Activated CD4-positive, alpha-beta T cell treated with anti-CD3 and anti-CD28 coated beads, Interleukin-2, amount 10 ng/mL, durations not matched to agents 24 days and 14 days (primary cell): ENCODE measurements at regions not wholly inside any gene's neighbourhood (a gene's known extent, or its start where the extent isn't known, plus 50 kb on each side); places are given as distances from the start of the nearest gene placed in this dataset.
"Not testable (repeated sequence)": the region's sequence is repeated elsewhere in the genome, so short reads cannot be mapped to it uniquely, and the experiment has no call there.

ENCODE experiments used
- DNase-seq: peaks from one replicate; pipeline ENCODE4 v3.0.0; 2022
- H3K27ac Mint-ChIP-seq: one replicate; pipeline ENCODE4 v1.8.0; 2022; ENCODE audit warnings: mild to moderate bottlenecking, mixed read lengths
- H3K27me3 Mint-ChIP-seq: one replicate; pipeline ENCODE4 v1.8.0; 2022; ENCODE audit warnings: mixed read lengths
- H3K36me3 Mint-ChIP-seq: one replicate; pipeline ENCODE4 v1.8.0; 2022; ENCODE audit warnings: low read depth, mild to moderate bottlenecking, mixed read lengths
- H3K4me1 Mint-ChIP-seq: one replicate; pipeline ENCODE4 v1.8.0; 2021; ENCODE audit warnings: mixed read lengths
- H3K4me3 Mint-ChIP-seq: one replicate; pipeline ENCODE4 v1.8.0; 2022; ENCODE audit warnings: mild to moderate bottlenecking, moderate library complexity, mixed read lengths
- H3K9me3 Mint-ChIP-seq: one replicate; pipeline ENCODE4 v1.8.0; 2021; ENCODE audit warnings: mixed read lengths
- intact Hi-C: fragments of 100-400 bp; cut with micrococcal nuclease; formaldehyde crosslinking; loops from one replicate; pipeline ENCODE4 v1.15.1; 2023

DNA sequence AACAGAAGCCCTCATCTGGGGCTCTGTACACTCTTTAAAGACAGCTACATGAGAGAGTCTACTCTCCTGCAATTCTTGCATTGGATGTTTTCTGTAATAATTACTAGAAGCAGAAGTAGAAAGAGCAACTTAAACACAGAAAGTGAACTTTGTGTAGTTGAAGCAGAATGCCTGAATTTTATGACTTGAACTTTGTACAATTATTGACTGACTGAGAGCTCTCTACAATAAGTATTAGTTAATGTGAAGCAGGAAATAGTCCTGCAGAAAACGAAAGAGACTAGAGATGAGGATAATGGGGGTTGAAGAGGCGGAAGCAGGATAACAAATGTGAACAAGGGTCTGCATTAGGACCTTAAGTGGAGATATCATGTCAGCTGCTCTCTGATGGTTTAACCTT lies 79.2 kb upstream of the STK39 start:
- Mint-ChIP-seq H3K4me3 (no peak overlapping the region), H3K27me3 (peaks cover 12% of the 10 kb centered on the region), H3K4me1 (peaks cover 6% of the 10 kb centered on the region), H3K27ac (no peak overlapping the region), H3K9me3 (peaks cover 34% of the 10 kb centered on the region), H3K36me3 (peaks cover 2% of the 10 kb centered on the region)
- DNase-seq: no peak
- intact Hi-C loops: no loop called here

DNA sequence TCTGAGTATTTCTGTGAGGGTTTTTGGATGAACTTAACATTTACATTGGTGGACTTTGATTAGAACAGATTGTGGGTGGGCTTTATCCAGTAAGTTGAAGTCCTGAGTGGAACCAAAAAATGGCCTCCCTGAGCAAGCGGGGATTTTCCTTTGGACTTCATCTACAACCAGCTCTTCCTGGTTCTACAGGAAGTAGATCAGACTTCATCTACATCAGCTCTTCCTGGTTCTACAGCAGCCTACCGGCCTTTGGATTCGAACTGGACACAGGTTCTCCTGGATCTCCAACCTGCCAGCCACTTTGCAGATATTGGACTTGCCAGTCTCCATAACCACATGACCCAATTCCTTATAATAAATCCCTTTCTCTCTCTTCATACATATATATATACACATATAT lies 79.9 kb upstream of the STK39 start:
- H3K36me3 Mint-ChIP-seq: peaks cover 2% of the 10 kb centered on the region
- intact Hi-C loops: no loop called here
- H3K4me1 Mint-ChIP-seq: peaks cover 4% of the 10 kb centered on the region
- H3K4me3 Mint-ChIP-seq: no peak overlapping the region
- DNase-seq: no peak
- H3K9me3 Mint-ChIP-seq: peaks cover 34% of the 10 kb centered on the region
- H3K27ac Mint-ChIP-seq: no peak overlapping the region
- peaks cover 10% of the 10 kb centered on the region for H3K27me3 Mint-ChIP-seq

DNA sequence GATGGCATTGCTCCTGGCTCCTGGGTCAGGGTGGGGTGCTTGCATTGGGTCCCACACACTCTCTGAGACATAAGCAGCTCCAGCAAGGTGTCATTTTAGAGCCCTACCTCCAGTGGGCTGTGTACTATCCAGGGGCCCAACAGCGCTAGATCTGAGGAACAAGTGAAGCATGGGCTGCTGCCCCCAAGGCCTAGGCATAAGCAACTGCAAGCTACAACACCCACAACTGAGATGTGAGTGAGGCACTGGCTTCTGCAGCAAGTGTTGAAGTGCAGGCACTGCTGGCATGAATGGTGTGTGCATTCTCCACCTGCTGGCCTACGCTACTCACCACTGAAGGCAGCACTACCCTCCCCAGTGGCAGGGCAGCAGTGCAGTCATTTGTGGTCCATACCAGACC lies 81.0 kb upstream of the STK39 start:
- Mint-ChIP-seq H3K4me1 (peaks cover 4% of the 10 kb centered on the region), H3K4me3 (no peak overlapping the region), H3K27me3 (peaks cover 4% of the 10 kb centered on the region), H3K9me3 (peaks cover 34% of the 10 kb centered on the region), H3K36me3 (peaks cover 2% of the 10 kb centered on the region), H3K27ac (no peak overlapping the region)
- DNase-seq: no peak
- intact Hi-C loops: no loop called here

DNA sequence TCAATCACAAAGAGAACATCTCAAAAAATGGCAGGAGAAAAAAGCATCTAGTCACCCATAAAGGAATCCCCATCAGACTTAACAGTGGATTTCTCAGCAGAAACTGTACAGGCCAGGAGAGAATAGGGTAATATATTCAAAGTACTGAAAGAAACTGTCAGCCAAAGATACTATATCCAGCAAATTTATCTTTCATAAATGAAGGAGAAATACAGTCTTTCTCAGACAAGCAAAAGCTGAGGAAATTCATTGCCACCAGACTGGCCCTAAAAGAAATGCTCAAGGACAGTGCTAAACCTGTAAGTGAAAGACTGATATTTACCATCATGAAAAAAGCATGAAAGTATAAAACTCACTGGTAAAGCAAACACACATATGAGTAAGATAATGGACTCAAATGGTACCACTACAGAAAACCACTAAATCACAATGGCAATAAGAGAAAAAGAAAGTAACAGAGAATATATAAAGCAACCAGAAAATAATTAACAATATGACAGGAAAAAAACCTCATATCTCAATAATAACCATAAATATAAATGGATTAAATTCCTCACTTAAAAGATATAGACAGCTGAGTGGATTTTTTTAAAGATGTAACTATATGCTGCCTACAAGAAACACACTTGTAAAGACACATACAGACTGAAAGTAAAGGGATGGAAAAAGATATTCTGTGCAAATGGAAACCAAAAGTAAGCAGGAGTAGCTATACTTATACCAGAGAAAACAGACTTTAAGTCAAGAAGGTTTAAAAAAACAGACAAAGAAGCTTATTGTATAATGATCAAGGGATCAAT lies 83.4 kb upstream of the STK39 start:
- Mint-ChIP-seq H3K4me1 (peaks cover 4% of the 10 kb centered on the region), H3K9me3 (peaks cover 30% of the 10 kb centered on the region), H3K36me3 (peaks cover 2% of the 10 kb centered on the region), H3K27ac (peak overlapping the region; percentile 2), H3K4me3 (no peak overlapping the region), H3K27me3 (no peaks in the 10 kb centered on the region)
- intact Hi-C loops: loop anchor here (5.0 to 10.0 kb wide), 2 partner anchors 84 to 166 kb away; partner anchors contain the start of gene STK39
- no peak for DNase-seq

DNA sequence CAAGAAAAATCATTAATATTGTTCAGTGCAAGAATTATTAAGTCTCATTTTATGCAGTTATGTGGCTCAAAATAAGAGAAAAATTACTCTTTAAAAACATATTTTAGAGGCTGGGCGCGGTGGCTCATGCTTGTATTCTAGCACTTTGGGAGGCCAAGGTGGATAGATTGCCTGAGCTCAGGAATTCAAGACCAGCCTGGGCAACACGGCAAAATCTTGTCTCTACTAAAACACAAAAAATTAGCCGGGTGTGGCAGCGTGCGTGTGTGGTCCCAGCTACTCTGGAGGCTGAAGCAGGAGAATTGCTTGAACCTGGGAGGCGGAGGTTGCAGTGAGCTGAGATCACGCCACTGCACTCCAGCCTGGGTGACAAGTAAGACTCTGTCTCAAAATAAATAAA lies 87.9 kb upstream of the STK39 start:
- not testable (repeated sequence) for H3K36me3 Mint-ChIP-seq, H3K27ac Mint-ChIP-seq, H3K4me3 Mint-ChIP-seq, DNase-seq, H3K27me3 Mint-ChIP-seq
- Mint-ChIP-seq H3K4me1 (peaks cover 10% of the 10 kb centered on the region), H3K9me3 (peaks cover 12% of the 10 kb centered on the region)
- intact Hi-C loops: loop anchor here (10.0 kb wide), 1 partner anchor 170 kb away; no protein-coding TSS in a partner anchor

DNA sequence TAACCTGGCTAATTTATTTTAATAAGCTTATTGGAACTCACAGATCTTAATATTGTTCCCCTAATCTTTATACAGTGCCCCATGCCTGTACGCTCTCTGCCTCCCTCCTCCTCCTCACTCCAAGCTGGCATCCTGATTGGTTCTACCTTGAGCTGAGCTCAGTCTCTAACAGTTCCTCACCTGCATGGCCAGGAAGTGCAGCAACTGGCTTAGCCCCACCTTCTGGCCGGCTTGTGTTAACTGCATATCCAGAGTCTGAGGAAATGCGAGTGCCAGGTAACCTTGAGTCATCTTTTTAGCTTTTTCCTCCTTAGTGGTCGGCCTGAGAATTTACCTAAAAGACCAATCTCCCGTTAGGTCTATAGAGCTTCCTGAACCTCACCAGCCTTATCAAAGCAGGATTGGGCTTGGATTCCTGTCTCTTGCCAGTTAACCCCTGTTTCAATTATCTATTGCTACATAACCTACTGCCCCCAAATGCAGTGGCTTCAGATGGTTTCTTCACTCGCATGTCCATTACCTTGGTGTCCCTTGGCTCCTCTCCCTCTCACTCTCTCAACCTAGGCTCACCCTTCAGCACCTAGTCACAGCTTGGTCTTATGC lies 89.5 kb upstream of the STK39 start:
- Mint-ChIP-seq H3K27me3 (peaks cover 3% of the 10 kb centered on the region), H3K4me1 (peaks cover 6% of the 10 kb centered on the region), H3K4me3 (no peak overlapping the region), H3K27ac (no peak overlapping the region), H3K36me3 (no peaks in the 10 kb centered on the region), H3K9me3 (no peaks in the 10 kb centered on the region)
- intact Hi-C loops: loop anchor here (2.0 to 10.0 kb wide), 2 partner anchors 172 to 200 kb away; no protein-coding TSS in a partner anchor
- peak; percentile 80 for DNase-seq

DNA sequence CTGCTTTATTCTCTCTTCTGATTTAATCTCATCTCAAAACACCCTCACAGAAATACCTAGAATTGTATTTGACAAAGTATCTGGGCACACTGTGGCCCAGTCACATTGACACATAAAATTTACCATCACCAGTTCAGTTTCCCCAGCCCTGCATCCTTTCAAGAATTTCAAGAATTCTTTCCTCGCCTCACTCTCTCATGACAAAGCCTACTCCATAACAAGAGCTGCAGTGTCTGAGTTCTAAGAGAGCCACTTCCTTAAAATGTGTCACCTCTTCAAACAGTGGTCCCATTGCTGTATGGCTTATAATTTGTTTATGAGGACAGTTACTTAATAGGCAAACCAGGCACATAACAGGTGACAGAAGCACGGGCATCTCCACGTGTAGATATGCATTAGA lies 90.9 kb upstream of the STK39 start:
- Mint-ChIP-seq H3K27me3 (peaks cover 3% of the 10 kb centered on the region), H3K9me3 (no peaks in the 10 kb centered on the region), H3K27ac (no peak overlapping the region), H3K4me3 (no peak overlapping the region), H3K4me1 (peaks cover 6% of the 10 kb centered on the region), H3K36me3 (no peaks in the 10 kb centered on the region)
- DNase-seq: no peak
- intact Hi-C loops: loop anchor here (10.0 kb wide), 1 partner anchor 173 kb away; no protein-coding TSS in a partner anchor

DNA sequence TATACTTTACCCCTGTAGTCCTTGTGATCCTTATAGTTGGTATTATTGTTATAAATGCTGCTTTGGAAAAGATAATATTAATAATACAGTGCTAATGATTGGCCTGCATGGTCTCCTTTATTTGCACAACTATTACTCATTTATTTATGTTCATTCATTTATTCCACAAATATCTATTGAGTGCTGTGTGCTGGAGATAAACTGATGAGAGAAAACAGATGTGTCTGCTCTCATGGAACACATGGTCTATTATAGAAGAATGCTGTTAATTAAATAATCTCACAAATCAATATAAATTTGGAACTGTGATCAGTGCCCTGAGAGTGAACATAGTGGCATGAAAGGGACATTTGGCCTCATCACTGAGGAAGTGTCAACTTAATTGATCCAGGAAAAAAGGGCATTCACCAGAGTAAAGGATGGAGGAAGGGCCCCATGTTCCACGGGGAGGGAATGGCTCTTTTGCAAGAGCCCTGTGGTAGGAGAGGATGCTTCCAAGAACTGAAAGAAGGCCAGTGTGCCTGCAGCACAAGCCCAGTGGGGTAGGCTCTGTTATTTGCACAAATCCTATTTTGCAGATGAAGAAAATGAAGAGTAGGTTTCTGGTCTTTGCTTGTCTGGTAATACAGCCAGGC lies 91.5 kb upstream of the STK39 start:
- peaks cover 8% of the 10 kb centered on the region for H3K27me3 Mint-ChIP-seq
- intact Hi-C loops: loop anchor here (10.0 kb wide), 1 partner anchor 174 kb away; no protein-coding TSS in a partner anchor
- peaks cover 6% of the 10 kb centered on the region for H3K4me1 Mint-ChIP-seq
- H3K36me3 Mint-ChIP-seq: no peaks in the 10 kb centered on the region
- DNase-seq: no peak
- H3K27ac Mint-ChIP-seq: no peak overlapping the region
- H3K9me3 Mint-ChIP-seq: no peaks in the 10 kb centered on the region
- H3K4me3 Mint-ChIP-seq: no peak overlapping the region

DNA sequence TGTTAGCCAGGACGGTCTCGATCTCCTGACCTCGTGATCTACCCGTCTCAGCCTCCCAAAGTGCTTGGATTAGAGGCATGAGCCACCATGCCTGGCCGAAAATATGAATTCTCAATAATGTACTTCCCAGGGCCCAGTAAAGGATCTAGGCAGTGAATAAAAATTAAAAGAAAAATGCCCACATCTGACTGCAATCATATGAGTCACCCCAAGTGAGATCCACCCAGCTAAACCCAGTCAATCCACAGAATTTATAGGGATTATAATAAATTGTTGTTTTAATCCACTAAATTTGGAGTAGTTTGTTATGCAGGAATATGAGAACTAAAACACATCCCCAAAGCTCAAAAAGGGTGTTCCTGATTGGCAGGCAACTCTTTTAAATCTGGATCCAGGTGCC lies 93.5 kb upstream of the STK39 start:
- H3K36me3 Mint-ChIP-seq: no peaks in the 10 kb centered on the region
- no peak overlapping the region for H3K27ac Mint-ChIP-seq
- H3K4me1 Mint-ChIP-seq: peaks cover 6% of the 10 kb centered on the region

DNA sequence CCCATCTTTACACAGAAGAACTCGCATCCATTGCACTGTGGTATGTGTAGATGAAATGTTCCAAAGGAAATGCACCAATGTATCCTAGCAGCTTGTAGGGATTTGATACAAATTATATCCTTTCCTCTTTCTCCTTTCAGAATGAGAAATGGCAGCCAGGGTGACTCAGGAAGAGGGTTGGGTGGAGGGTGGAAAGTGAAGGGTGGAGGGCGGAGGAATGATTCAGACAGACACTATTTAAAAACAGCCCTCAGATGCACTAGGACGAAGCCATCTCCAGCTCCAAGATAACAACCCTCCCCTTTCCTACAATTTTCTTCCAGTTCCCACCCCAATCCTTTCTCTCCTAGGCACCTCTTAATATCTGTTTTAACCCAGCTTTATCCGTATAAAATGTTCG lies 96.2 kb upstream of the STK39 start:
- no peak overlapping the region for H3K4me3 Mint-ChIP-seq
- no peak for DNase-seq
- no peaks in the 10 kb centered on the region for H3K9me3 Mint-ChIP-seq
- no peak overlapping the region for H3K27ac Mint-ChIP-seq
- H3K4me1 Mint-ChIP-seq: peaks cover 6% of the 10 kb centered on the region
- no peaks in the 10 kb centered on the region for H3K36me3 Mint-ChIP-seq
- H3K27me3 Mint-ChIP-seq: peaks cover 13% of the 10 kb centered on the region
- intact Hi-C loops: no loop called here

More for the DNA sequence above, 93.5 kb upstream of the STK39 start:
- no peak overlapping the region for H3K4me3 Mint-ChIP-seq
- DNase-seq: no peak
- intact Hi-C loops: no loop called here
- H3K9me3 Mint-ChIP-seq: no peaks in the 10 kb centered on the region
- H3K27me3 Mint-ChIP-seq: peaks cover 12% of the 10 kb centered on the region

DNA sequence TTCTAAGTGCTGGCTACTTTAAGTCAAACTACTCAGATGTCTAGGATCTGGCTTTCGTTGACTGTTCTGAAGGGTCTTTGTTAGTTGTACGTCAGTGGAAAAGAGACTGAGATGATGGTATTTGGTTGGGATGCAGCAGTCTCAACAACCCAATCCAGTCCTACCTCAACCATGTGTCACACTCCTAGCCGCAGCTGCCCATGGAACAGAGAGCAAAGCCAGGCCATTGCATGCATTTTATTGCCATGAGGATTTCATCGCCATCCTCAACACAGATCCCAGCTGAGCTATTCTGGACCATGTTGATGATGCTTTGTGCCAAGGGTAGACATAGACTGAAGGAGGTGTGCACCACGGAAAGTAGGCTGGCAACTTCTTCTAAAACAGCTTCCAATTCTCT lies 97.3 kb upstream of the STK39 start:
- Mint-ChIP-seq H3K27ac (no peak overlapping the region), H3K36me3 (no peaks in the 10 kb centered on the region), H3K4me1 (peaks cover 6% of the 10 kb centered on the region), H3K27me3 (peaks cover 16% of the 10 kb centered on the region), H3K9me3 (no peaks in the 10 kb centered on the region), H3K4me3 (no peak overlapping the region)
- intact Hi-C loops: loop anchor here (5.0 kb wide), 2 partner anchors 88 to 148 kb away; no protein-coding TSS in a partner anchor
- no peak for DNase-seq

DNA sequence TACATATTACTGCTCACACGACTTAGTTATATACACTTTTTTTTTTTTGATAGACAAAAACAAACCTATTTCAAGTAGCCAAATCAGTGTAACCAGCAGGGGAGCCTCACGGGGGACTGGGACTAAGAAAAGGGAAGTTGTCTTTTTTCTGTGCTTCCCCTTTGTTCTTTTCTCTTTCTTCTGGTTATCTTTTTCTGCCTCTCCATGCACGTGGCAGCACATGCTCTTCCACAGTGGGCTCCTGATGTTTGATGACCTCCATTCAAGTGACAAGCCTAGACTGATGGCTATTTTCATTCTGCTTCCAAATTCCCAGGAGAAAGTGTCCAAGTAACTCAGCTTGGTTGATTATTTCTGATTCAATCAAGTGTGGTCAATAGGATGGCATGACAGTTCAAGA lies 98.2 kb upstream of the STK39 start:
- H3K27ac Mint-ChIP-seq: no peak overlapping the region
- peaks cover 22% of the 10 kb centered on the region for H3K27me3 Mint-ChIP-seq
- no peak for DNase-seq
- no peak overlapping the region for H3K4me3 Mint-ChIP-seq
- no peaks in the 10 kb centered on the region for H3K9me3 Mint-ChIP-seq
- no peaks in the 10 kb centered on the region for H3K36me3 Mint-ChIP-seq
- intact Hi-C loops: loop anchor here (5.0 kb wide), 2 partner anchors 87 to 147 kb away; no protein-coding TSS in a partner anchor
- H3K4me1 Mint-ChIP-seq: peaks cover 6% of the 10 kb centered on the region

DNA sequence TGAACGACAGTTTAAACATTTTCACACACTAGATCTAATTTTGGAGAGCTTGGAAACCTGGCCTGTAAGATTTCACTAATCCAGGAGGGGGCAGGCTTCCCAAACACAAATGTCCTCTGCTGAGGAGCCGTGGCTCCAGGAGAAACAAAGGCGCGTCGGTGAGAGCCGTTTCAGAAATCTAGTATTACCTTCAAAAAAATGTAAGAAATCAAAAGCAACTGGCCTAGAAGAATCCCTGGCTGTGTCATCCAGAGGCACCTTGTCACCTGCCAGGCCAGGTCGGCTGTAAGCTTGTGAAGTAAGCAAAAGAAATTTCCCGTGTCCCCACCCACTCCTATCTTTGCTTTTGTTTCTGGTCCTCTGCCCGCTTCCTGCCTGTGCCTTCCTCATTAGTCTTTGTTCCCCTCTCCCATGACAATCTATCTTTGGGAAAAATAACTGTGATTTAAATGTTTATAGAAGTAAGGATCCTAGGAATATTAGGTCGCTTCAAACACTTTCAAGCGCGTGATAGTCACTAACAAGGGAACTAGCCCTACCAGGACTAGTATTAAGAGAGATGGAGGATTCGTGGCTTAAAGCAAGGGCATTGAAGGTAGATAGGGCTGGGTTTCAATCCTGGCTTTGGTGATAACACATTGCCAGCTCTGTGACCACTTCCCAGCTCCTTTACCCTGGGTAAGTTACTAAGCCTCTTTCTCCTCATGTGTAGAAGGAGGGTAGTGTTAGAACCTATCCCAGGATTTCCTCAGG lies 99.5 kb upstream of the STK39 start:
- H3K27me3 Mint-ChIP-seq: peaks cover 21% of the 10 kb centered on the region
- H3K27ac Mint-ChIP-seq: no peak overlapping the region
- H3K4me3 Mint-ChIP-seq: peak overlapping the region; percentile 84
- H3K4me1 Mint-ChIP-seq: peaks cover 6% of the 10 kb centered on the region
- H3K36me3 Mint-ChIP-seq: no peaks in the 10 kb centered on the region
- DNase-seq: peak; percentile 90
- no peaks in the 10 kb centered on the region for H3K9me3 Mint-ChIP-seq
- intact Hi-C loops: loop anchor here (1.0 to 5.0 kb wide), 6 partner anchors 85 to 573 kb away; no protein-coding TSS in a partner anchor
